Right lobe of liver (tissue), 6 donors: ENCODE measurements at regions not wholly inside any gene's neighbourhood (a gene's known extent, or its start where the extent isn't known, plus 50 kb on each side); places are given as distances from the start of the nearest gene placed in this dataset.

Source experiments
- ATAC-seq, 4 donors: fragments of 200-7000 bp; cut with Tn5 transposase; one replicate each; pipeline ENCODE4 v1.9.1; 2020; ENCODE audit warnings: mild to moderate bottlenecking in 4 of 4, moderate library complexity in 4 of 4
- DNase-seq, 3 donors: peaks; one replicate each; pipeline ENCODE4 v3.0.0-alpha.2; 2020
- H3K27ac ChIP-seq, 3 donors: fragments of 200-600 bp; one replicate each; pipeline ENCODE4 v1.8.0; 2022
- H3K27me3 ChIP-seq, 2 donors: fragments of 200-600 bp; one replicate each; pipeline ENCODE4 v1.8.0; 2022
- H3K36me3 ChIP-seq, 4 donors: fragments of 200-600 bp; sonication (generic) in 1 of 4; one replicate each; pipeline versions ENCODE4 v1.5.1 to v1.8.0; 2017 to 2022; ENCODE audit warnings: control low read depth in 1 of 4
- H3K4me1 ChIP-seq, 4 donors: fragments of 200-600 bp; sonication (generic) in 1 of 4; one replicate each; pipeline versions ENCODE4 v1.5.1 to v1.8.0; 2017 to 2022; ENCODE audit warnings: control low read depth in 1 of 4
- H3K4me3 ChIP-seq, 3 donors: fragments of 200-600 bp; one replicate each; pipeline ENCODE4 v1.8.0; 2022
- H3K9me3 ChIP-seq, 4 donors: fragments of 200-600 bp; sonication (generic) in 1 of 4; one replicate each; pipeline versions ENCODE4 v1.5.1 to v1.8.0; 2017 to 2022; ENCODE audit warnings: control low read depth in 1 of 4
- CTCF ChIP-seq, 4 donors: fragments of 200-600 bp in 3 of 4; fragments of 450-650 bp in 1 of 4; IDR thresholded peaks; one replicate each; pipeline versions ENCODE4 v1.5.1 to v1.8.0; 2016 to 2022; ENCODE audit warnings: antibody characterized with exemption in 4 of 4, mild to moderate bottlenecking in 2 of 4
- POLR2A ChIP-seq: fragments of 450-650 bp; IDR thresholded peaks from one replicate; pipeline ENCODE4 v1.6.1; 2017; ENCODE audit warnings: antibody characterized with exemption, mild to moderate bottlenecking
- WGBS: methylation state at CpG from one replicate; pipeline ENCODE4 v1.1.6; 2018; ENCODE audit warnings: low coverage, low lambda C conversion rate; ENCODE audit not compliant: insufficient coverage; ENCODE audit errors: missing lambda C conversion rate; 5-methylcytosine and 5-hydroxymethylcytosine counted together
- intact Hi-C, 2 donors: fragments of 100-400 bp; cut with DNase I; formaldehyde crosslinking; loops; one replicate each; pipeline versions ENCODE4 v1.11.2 to v1.14.1; 2022
- donor health status: DM: no; HTN: yes; CAD: no.
- donor health status: DM: no; HTN: no; CAD: no.
- donor health status: DM: no; HTN: no; CAD: no.
- donor health status: DM: no; HTN: yes; CAD: no.
- donor health status: DM: no; HTN: yes; CAD: no.

DNA sequence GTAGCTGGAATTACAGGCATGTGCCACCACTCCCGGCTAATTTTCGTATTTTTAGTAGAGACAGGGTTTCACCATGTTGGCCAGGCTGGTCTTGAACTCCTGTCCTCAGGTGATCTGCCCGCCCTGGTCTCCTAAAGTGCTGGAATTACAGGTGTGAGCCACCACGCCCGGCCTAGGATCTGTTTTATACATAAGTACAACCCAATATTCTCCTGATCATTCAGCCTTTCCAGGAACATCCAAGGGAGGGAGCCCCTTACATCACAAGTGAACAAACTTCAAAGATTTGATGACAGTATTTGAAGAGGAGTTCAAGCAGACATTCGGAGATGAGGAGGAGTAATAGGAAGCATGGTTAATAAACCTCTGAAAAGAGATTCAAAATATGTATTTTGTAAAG, 54.9 kb upstream of the RAB3GAP2 start:
- ATAC-seq (no peak), DNase-seq (no peak)
- Histone ChIP-seq H3K4me1 (no peaks in the 10 kb centered on the region), H3K36me3 (no peaks in the 10 kb centered on the region), H3K27me3 (no peaks in the 10 kb centered on the region), H3K4me3 (no peak overlapping the region), H3K9me3 (no peaks in the 10 kb centered on the region), H3K27ac (no peak overlapping the region)
- TF ChIP-seq CTCF (IDR thresholded peaks at IDR 0.05) = no peak
- intact Hi-C loops = no loop called here
- 52% methylated on average over 6 of the region's 6 CpGs for WGBS

DNA sequence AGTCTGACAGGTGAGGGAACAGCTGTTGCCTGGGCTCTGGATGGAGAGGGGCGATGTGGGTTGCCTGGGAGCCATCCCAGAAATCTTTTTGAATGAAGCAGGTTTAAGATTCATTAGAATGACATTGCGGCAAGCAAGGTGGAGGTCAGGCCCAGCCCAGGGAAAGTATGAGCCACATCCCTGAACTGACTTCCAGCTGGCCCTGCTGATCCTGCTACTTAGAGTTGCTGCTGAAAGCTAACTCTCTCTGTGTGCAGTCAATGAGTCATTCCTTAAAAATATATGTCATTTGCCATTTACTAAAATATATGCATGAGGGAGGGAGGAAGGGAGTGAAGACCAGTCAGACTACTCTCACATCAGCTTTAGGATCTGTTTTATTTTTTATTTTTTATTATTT, 54.3 kb upstream of the RAB3GAP2 start:
- Histone ChIP-seq H3K4me3 (no peak overlapping the region), H3K27ac (no peak overlapping the region), H3K9me3 (no peaks in the 10 kb centered on the region), H3K4me1 (no peaks in the 10 kb centered on the region), H3K27me3 (no peaks in the 10 kb centered on the region), H3K36me3 (no peaks in the 10 kb centered on the region)
- TF ChIP-seq CTCF (IDR thresholded peaks at IDR 0.05) (no peak), POLR2A (no peak)
- intact Hi-C loops = no loop called here
- no peak for ATAC-seq
- no peak for DNase-seq
- WGBS = 75% methylated on average over 1 of the region's 2 CpGs

- Histone ChIP-seq H3K4me3 (no peak overlapping the region), H3K27ac (no peak overlapping the region), H3K36me3 (no peaks in the 10 kb centered on the region), H3K9me3 (no peaks in the 10 kb centered on the region), H3K4me1 (no peaks in the 10 kb centered on the region), H3K27me3 (no peaks in the 10 kb centered on the region)
- TF ChIP-seq POLR2A (no peak), CTCF (IDR thresholded peaks at IDR 0.05) (no peak)
- WGBS = 33% methylated on average over 1 of the region's 4 CpGs
- DNase-seq (no peak), ATAC-seq (no peak)
- intact Hi-C loops = no loop called here
These were observed 53.2 kb upstream of the RAB3GAP2 start for GRCh38 chr1:220325306-220325995.

- Histone ChIP-seq H3K4me1 (no peaks in the 10 kb centered on the region), H3K9me3 (no peaks in the 10 kb centered on the region), H3K27ac (no peak overlapping the region), H3K36me3 (no peaks in the 10 kb centered on the region), H3K27me3 (no peaks in the 10 kb centered on the region), H3K4me3 (no peak overlapping the region)
- DNase-seq (no peak), ATAC-seq (no peak)
- 71% methylated on average over 4 of the region's 4 CpGs for WGBS
- intact Hi-C loops = no loop called here
- TF ChIP-seq CTCF (IDR thresholded peaks at IDR 0.05) = no peak
- no peak for TF ChIP-seq POLR2A
These were observed 51.5 kb upstream of the RAB3GAP2 start for GRCh38 chr1:220323717-220324116.

DNA sequence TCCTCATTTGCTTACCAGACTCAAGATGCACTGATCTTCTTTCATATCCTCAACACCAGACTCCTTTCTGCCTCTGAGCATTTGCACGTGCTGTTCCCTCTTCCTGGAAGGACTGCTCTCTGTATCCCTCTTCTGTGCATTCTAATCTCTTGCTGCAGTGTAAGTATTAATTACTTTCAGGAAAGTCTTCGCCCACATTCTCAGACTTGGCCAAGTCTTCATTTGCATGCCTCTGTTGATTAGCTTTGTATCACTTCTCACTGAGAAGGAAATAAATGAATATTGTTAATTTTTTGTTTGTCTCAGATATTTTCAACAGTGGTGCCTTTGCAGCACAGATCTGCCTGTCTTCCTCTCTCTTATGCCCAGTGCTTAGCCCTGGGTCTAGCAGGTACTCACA, 50.3 kb upstream of the RAB3GAP2 start:
- no peak overlapping the region for H3K27ac ChIP-seq
- no peak for ATAC-seq
- intact Hi-C loops = no loop called here
- H3K4me3 ChIP-seq = no peak overlapping the region
- DNase-seq = no peak
- H3K36me3 ChIP-seq = no peaks in the 10 kb centered on the region
- no peaks in the 10 kb centered on the region for H3K27me3 ChIP-seq
- 56% methylated on average over 2 of the region's 2 CpGs for WGBS
- TF ChIP-seq CTCF (IDR thresholded peaks at IDR 0.05) (no peak), POLR2A (no peak)
- no peaks in the 10 kb centered on the region for H3K9me3 ChIP-seq
- no peaks in the 10 kb centered on the region for H3K4me1 ChIP-seq
